ENCODE measurements at regions not wholly inside any gene's neighbourhood (a gene's known extent, or its start where the extent isn't known, plus 50 kb on each side); places are given as distances from the start of the nearest gene placed in this dataset.
"Not testable (repeated sequence)": the region's sequence is repeated elsewhere in the genome, so short reads cannot be mapped to it uniquely, and the experiment has no call there.

- DNase-seq (ENCODE audit: low read depth) = not testable (repeated sequence)
Observed at GRCh38 chr7:68082961-68083657, 1086.5 kb downstream of the TYW1 start.

DNA sequence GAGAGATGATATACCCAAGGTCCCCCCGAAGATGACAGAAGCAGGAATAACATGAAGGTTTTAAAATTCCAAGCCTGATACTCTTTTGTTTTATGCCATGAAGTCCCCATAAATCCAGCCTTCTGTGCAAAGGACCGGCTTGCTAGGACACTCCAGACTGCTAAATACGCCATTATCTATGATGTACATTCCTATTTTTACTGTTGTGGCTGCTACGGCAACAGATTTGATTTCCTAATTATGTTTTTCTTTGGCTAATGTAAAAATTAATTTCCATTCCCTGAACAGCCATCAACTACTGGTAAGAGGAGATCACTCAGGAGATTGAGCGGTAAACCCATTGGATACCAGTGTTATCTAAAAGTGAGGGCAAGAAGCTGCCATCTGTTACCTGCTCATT, 1090.8 kb downstream of the TYW1 start:
- no peak for DNase-seq (ENCODE audit: low read depth)

- no peak for DNase-seq (ENCODE audit: low read depth)
Observed at GRCh38 chr7:68088879-68089278, 1092.2 kb downstream of the TYW1 start.

- DNase-seq (ENCODE audit: low read depth) = not testable (repeated sequence)
Observed at GRCh38 chr7:68090256-68090655, 1093.6 kb downstream of the TYW1 start.

DNA sequence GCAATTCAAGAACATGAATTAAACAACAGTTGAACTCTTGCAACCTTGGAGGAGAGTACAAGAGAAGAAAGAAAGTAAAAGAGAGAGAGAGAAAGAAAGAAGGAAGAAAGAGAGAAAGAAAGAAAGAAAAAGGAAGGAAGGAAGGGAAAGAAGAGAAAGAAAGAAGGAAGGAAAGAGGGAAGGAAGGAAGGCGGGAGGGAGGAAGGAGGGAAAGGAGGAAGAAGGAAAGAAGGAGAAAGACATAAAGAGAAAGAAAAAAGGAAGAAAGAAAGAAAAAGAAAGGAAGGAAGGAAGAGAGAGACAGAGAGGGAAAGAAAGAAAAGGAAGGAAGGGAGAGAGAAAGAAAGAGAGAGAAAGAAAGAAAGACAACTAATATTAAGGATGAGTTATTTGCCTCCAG, 1106.7 kb downstream of the TYW1 start:
- no peak for DNase-seq (ENCODE audit: low read depth)

GRCh38 chr7:68107261-68107660, 1110.6 kb downstream of the TYW1 start:
- no peak for DNase-seq (ENCODE audit: low read depth)

DNA sequence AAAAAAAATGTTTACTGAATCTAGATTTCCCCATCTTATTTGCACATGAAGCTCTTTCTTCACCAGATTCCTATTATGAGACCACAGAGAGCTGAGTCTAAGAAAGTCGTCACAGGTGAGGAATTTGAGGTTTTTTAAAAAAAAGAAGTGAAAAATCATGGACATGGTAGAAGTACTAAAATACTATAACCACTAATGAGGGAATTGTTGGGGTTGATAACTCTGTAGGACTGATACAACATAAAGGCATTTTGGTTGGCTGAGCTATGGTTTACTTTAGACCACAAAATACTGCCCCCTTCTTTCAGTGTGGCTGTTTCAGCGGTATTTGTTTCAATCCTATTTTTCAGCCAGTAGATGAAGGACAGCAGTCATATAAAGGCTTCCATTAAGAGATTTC, 1111.3 kb downstream of the TYW1 start:
- DNase-seq (ENCODE audit: low read depth) = no peak

GRCh38 chr7:68109299-68109698, 1112.7 kb downstream of the TYW1 start:
- no peak for DNase-seq (ENCODE audit: low read depth)

- DNase-seq (ENCODE audit: low read depth) = no peak
Observed at GRCh38 chr7:68119411-68119810, 1122.8 kb downstream of the TYW1 start.

GRCh38 chr7:68121056-68121455, 1124.4 kb downstream of the TYW1 start:
- DNase-seq (ENCODE audit: low read depth) = no peak

- DNase-seq (ENCODE audit: low read depth) = no peak
Observed at GRCh38 chr7:68121655-68122054, 1125.0 kb downstream of the TYW1 start.

- DNase-seq (ENCODE audit: low read depth) = no peak
Observed at GRCh38 chr7:68122801-68123200, 1126.2 kb downstream of the TYW1 start.

DNA sequence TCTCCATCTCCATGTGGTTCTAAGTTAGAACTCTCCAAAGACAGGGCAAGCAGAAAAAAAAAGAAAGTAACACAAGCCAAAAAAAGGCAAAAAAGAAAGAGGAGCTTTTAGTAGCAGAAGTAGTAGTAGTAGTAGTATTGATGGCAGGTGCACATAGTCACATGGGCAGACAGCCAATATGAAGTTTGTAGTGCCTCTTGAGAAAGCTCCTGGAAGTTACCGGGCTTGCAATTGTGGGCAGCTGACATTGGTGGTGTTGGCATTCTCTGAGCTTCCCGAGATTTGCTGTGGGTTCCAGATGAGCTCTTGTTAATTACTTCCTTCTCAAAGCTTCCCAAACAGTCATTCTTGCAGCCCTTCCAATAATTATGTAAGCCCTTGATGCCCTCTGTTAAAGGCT, 1128.5 kb downstream of the TYW1 start:
- no peak for DNase-seq (ENCODE audit: low read depth)

DNA sequence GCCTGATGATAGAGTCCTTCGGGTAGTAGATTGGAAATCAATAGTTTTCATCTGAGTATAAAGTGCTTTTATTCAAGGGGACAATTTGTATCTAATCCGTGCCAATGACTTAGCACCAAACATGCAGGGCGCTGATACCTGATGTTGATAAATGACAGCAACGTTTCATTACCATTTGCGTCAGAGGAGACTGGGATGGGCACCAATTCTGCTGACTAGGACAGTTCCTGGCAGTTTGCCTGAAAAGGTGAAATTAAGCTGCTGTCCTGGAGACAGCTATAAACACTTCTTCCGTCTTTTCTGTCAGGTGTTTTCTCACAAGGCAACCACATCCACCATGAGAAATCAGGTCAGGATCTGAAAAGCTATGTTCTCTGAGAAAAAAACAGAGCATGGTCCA, 1136.4 kb downstream of the TYW1 start:
- DNase-seq (ENCODE audit: low read depth) = no peak

DNA sequence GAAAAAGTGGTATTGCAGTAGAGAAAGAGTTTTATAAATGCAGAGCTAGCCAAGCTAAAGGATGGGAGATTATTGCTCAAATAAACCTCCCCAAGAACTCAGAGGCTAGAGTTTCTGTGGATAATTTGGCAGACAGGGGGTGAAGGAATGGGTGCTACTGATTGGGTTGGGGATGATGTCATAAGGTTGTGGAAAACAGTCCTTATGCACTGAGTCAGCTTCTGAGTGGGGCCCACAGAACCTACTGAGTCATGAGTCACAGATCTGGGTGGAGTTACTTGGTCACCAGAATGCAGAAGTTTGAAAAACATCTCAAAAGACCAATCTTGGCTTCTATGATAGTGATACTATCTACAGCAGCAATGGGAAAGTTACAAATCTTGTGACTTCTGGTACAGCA, 1146.7 kb downstream of the TYW1 start:
- DNase-seq (ENCODE audit: low read depth) = no peak

DNA sequence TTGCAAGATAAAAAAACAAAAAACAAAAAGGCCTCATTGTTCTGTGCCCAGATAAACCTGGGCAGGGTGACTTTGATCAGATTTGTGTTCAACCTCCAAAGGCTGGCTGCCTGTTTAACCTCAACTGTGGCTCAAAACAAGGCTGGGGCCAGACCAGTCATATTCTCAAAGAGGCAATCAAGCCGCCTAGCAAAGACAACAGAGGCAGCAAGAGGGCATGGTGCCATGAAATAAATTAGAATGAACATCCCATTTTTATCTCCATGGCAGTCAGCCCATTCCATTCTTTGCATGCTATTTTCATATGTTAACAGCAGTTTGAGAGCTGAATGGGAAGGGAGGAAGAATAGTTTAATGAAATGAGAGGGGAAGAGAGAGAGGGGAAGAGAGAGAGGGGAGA, 1150.3 kb downstream of the TYW1 start:
- no peak for DNase-seq (ENCODE audit: low read depth)

DNA sequence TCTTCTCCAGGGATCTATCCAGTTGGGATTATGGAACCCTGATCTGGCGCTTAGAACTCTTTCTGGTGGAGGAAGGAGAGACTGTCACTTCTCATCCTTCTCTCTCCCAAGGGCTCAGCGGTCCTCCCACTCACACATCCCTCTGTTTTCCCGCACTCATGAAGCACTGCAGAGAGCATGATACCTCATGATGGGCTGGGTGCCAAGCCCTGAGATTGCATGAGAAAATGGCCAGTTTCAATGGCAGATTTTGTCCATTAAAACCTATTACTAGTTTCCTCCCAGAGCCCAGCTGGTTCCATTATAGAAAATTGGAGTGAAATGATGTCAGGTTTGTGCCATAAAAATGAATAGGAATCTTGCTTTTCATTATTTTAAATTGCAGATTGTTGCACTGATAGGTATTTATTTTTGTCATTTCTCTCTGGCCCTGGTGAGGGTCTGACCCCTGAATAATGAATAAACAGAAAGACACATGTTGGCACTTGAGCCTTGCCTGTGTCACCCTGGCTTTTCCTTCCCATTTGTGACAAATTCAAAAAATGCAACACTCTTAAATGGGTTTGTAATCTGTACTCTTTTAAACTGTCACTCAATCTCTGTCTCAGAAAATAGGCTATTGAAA, 1151.1 kb downstream of the TYW1 start:
- DNase-seq (ENCODE audit: low read depth) = no peak

DNA sequence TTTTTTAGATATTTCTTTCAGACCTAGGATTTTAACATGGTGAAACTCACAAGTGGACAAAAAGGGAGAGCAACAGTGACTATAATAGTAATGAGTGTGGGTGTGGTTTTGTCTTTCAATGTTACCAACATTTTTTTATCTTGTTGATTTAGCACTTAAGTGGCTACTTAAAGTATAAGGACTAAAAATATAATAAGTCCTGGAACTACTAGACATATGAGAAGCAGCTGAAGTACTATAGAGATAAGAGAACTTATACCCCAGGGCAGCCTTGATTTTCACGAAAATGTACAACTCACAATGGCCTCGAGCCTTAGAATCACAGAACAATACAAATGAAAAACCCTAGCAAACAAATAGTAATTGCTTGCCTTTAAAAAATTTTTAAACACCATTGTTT, 1151.8 kb downstream of the TYW1 start:
- no peak for DNase-seq (ENCODE audit: low read depth)

DNA sequence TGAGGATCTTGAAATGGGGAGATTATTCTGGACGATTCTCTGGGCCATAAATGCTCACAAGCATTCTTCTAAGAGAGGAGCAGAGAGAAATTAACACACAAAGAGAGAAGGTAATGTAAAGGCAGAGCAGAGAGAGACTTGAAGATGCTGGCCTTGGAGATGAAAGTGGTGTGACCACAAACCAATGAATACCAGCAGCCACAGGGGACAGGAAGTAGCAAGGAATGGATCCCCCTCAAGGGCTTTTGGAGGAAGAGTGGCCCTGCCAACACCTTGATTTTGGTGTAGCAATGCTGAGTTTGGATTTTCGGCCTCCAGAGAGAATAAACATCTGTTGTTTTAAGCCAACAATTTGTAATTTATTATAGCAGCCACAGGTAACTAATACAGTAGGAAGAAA, 1155.6 kb downstream of the TYW1 start:
- DNase-seq (ENCODE audit: low read depth) = no peak

DNA sequence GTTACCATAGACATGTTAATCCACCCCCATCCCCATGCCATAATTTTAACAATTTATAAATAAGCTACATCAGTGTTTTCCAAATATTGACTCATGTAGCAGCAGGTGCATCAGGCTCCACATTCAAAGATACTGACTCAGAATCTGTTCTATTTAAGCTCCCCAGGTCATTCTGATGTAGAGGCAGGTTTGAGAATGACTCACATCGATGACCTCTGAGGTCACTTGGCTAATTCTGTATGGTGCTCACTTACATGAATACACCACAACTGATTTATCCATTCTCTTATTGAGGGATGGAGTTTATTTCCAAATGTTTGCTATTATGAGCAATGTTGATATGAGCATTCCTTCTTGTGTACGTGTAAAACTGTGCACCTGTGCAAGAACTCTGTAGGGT, 1159.0 kb downstream of the TYW1 start:
- no peak for DNase-seq (ENCODE audit: low read depth)

DNA sequence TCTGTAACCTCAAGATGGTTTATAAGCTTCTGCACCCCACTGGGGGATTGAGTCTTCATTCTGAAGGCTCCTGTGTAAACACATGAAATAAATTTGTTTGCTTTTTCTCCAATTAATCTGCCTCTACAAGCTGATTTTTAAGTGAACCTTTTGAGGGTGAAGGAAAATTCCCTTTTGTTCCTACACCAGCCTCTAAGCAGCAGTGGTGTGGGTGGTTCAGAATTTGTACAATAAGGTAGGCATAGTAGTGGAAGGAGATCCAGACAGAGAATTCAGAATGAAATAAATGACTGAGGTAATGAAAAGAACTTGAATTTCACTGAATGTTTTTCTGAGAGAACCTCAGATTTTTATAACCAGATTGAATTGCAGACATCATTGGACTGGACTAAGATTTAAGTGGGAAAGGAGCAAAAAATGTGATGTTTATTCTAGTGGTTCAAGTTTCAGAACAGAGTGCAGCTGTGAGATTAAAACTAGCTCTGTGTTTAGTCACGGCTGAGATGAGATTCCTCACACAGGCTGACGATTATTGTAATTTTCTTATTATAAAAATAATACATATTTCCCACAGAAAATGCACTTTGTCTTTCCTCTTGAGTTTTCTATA, 1162.2 kb downstream of the TYW1 start:
- no peak for DNase-seq (ENCODE audit: low read depth)

GRCh38 chr7:68162712-68163111, 1166.1 kb downstream of the TYW1 start:
- DNase-seq (ENCODE audit: low read depth) = no peak

DNA sequence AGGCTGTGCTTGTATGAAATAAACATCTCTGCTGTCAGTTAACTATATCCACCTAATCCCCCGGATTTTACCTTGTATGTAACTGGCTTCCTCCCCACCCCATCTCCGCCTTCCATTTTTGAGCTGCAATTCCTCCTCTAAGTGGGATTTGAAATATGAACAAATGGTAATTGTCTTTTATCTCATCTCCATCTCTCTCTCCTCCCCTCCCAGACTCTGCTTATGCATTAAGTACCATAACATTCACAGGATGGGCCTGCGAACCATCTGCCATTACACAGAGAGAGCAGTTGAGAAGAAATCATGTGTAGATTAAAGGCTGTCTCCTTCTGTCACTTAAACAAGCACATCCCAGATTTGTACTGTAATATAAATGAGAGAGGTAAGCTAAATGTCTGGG, 1169.9 kb downstream of the TYW1 start:
- DNase-seq (ENCODE audit: low read depth) = no peak

GRCh38 chr7:68173513-68173912, 1176.9 kb downstream of the TYW1 start:
- no peak for DNase-seq (ENCODE audit: low read depth)
